IPS-15b (cell line): ENCODE measurements at regions not wholly inside any gene's neighbourhood (a gene's known extent, or its start where the extent isn't known, plus 50 kb on each side); places are given as distances from the start of the nearest gene placed in this dataset.
"Not testable (repeated sequence)": the region's sequence is repeated elsewhere in the genome, so short reads cannot be mapped to it uniquely, and the experiment has no call there.

Experiments
- H3K27me3 ChIP-seq: one replicate; pipeline ENCODE4 v1.6.1; 2013; ENCODE audit warnings: low read length; ENCODE audit not compliant: control insufficient read depth, insufficient read depth
- H3K36me3 ChIP-seq: one replicate; pipeline ENCODE4 v1.6.1; 2013; ENCODE audit warnings: low read length; ENCODE audit not compliant: control insufficient read depth, insufficient read depth
- H3K4me1 ChIP-seq: one replicate; pipeline ENCODE4 v1.6.1; 2013; ENCODE audit warnings: mild to moderate bottlenecking, low read length; ENCODE audit not compliant: control insufficient read depth, insufficient read depth
- H3K4me3 ChIP-seq: one replicate; pipeline ENCODE4 v1.5.1; 2013; ENCODE audit warnings: low read depth, low read length
- H3K9ac ChIP-seq: one replicate; pipeline ENCODE4 v1.6.1; 2013; ENCODE audit warnings: low read depth, mild to moderate bottlenecking, low read length
- H3K9me3 ChIP-seq: one replicate; pipeline ENCODE4 v1.6.1; 2013; ENCODE audit warnings: mild to moderate bottlenecking, low read length; ENCODE audit not compliant: control insufficient read depth, insufficient read depth

DNA sequence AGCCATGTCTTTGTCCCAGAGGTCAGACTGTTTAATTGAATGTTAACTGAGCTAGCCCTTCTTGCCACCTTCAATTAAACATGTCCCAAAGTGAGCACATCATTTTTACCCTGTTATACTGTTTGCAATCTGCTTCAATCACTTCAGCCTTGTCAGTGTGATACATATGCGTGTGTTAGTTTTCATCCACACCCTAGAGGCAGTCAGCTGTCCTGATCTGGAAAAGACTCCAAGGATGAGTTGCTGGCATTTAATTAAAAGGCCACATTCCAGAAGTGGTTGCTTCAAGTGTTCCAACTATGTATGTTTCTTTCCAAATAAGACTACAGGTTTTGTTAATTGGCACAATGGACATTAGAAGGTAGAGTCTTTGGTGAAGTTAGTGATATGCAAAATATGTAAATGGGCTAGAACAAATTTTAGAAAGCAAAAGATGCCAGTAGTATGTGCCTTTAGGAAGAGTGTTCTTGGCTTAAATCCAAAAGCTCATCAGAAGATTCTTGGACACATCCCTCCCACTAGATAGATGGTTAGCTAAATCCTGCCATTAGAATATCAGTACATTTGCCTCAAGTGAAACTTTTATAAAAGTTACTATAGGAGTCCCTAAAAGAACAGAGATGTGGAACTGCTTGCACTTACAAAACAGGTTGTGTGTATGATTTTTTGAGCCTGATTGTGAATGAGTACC is 79.5 kb upstream of the SLIT2 start:
- no peak overlapping the region for H3K4me3 ChIP-seq
- no peaks in the 10 kb centered on the region for H3K9me3 ChIP-seq
- H3K36me3 ChIP-seq: no peaks in the 10 kb centered on the region
- no peaks in the 10 kb centered on the region for H3K27me3 ChIP-seq
- H3K9ac ChIP-seq: no peak overlapping the region
- H3K4me1 ChIP-seq: no peaks in the 10 kb centered on the region

DNA sequence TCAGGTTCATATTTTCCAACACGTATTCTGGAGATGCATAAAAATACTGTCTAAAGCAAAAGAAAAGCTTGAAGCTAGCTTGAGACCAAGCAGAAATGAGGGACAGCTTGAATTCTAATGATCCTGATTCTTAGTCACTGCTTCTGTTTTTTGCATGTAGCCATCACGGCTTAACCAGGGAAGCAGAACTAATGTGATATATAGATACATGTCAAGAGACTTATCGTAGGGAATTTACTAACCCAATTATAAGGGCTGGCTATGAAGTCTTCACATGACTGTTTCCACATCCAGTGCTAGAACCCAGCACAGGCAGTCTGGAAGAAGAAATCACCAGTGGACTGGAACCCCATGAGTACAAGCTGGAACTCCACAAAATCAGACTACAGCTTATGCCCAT is 85.2 kb upstream of the SLIT2 start:
- H3K4me3 ChIP-seq: no peak overlapping the region
- no peak overlapping the region for H3K9ac ChIP-seq
- H3K27me3 ChIP-seq: no peaks in the 10 kb centered on the region
- no peaks in the 10 kb centered on the region for H3K36me3 ChIP-seq
- no peaks in the 10 kb centered on the region for H3K9me3 ChIP-seq
- no peaks in the 10 kb centered on the region for H3K4me1 ChIP-seq

DNA sequence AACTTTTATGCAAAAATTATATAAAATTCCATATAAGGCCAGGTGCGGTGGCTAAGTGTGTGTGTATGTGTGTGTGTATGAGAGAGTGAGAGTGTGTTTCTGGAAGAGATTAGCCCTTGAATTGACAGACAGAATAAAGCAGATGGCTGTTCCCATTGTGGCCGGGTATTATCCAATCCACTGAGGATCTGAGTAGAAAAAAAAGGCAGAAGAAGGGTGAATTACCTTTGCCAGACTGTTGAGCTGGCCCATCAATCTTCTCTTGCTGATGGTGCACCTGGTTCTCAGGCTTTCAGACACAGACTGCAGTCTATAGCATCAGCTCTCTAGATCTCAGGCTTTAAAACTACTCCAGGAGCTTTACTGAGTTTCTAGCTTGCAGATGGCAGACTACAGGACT is 92.2 kb upstream of the SLIT2 start:
- Histone ChIP-seq H3K9ac (no peak overlapping the region), H3K4me1 (no peaks in the 10 kb centered on the region), H3K27me3 (no peaks in the 10 kb centered on the region), H3K4me3 (no peak overlapping the region), H3K36me3 (no peaks in the 10 kb centered on the region), H3K9me3 (no peaks in the 10 kb centered on the region)

DNA sequence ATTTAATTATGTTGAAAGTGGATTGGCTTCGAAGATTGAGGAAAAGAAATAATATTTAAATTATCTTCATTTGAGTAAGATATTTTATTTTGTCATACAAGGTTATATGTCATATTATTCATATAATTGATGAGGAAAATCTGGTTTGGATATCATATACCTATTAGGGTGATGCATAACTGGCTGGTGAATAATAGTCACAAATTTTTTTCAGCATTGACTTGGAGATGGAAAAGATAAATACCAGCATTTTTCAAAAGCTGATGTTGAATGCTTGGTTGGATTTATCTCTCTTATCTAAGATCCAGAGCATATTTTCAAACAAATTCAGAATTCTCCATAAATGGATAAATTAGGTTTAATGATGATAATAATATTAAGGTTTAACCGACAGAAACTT is 93.5 kb upstream of the SLIT2 start:
- H3K4me3 ChIP-seq: no peak overlapping the region
- H3K36me3 ChIP-seq: no peaks in the 10 kb centered on the region
- no peaks in the 10 kb centered on the region for H3K4me1 ChIP-seq
- no peaks in the 10 kb centered on the region for H3K27me3 ChIP-seq
- H3K9me3 ChIP-seq: no peaks in the 10 kb centered on the region
- H3K9ac ChIP-seq: no peak overlapping the region

DNA sequence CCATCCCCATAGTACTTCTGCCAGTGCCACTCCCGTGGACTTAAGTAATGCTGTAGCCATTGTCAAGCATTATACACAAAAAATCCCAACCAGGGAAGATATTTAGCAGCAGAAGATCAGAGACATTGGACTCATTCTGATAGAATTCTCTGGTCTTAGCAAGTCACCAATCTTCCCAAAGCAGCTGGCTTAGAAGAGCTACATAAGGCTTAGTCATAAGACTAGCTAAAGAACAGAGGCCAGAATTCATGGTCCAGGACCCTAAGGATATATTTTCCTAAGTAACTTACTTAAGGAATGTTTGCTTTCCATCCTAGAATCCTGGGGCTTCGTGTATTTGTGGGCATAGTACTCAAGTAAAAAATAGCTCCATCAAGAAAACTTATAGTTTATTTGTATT is 100.3 kb upstream of the SLIT2 start:
- no peak overlapping the region for H3K4me3 ChIP-seq
- H3K36me3 ChIP-seq: no peaks in the 10 kb centered on the region
- no peak overlapping the region for H3K9ac ChIP-seq
- H3K9me3 ChIP-seq: no peaks in the 10 kb centered on the region
- H3K27me3 ChIP-seq: no peaks in the 10 kb centered on the region
- no peaks in the 10 kb centered on the region for H3K4me1 ChIP-seq

DNA sequence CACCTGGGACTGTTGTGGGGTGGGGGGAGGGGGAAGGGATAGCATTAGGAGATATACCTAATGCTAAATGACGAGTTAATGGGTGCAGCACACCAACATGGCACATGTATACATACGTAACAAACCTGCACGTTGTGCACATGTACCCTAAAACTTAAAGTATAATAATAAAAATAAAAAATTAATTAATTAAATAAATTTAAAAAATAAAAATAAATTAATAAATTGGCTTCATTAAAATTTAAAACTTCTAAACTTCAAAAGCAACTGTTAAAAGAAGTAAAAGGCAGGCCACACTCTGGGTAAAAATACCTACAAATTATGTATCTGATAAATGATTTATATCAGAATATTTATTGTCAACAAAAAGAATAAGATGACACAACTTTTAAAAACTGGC is 102.6 kb upstream of the SLIT2 start:
- not testable (repeated sequence) for H3K27me3 ChIP-seq, H3K4me1 ChIP-seq, H3K36me3 ChIP-seq, H3K4me3 ChIP-seq, H3K9ac ChIP-seq, H3K9me3 ChIP-seq

DNA sequence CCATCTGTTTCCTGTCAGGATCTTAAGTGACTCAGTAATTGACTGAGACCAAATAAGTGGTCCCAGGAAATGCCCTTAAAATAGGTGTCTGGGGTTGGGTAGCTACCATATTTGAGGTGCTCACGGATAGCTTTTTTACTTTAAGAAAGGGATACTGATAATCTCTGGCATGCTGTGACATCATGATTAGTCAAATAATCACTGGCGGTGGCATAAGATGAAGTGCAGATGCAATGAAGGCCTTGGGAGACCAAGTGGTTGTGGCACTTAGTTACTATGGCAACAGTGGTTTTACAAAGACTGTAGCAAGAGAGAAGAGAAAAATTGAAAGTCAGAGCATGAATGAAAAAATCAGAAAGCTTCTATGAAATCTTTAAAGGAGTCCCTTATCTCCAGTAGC is 114.5 kb upstream of the SLIT2 start:
- Histone ChIP-seq H3K27me3 (no peaks in the 10 kb centered on the region), H3K9ac (no peak overlapping the region), H3K9me3 (no peaks in the 10 kb centered on the region), H3K4me1 (no peaks in the 10 kb centered on the region), H3K4me3 (no peak overlapping the region), H3K36me3 (no peaks in the 10 kb centered on the region)

DNA sequence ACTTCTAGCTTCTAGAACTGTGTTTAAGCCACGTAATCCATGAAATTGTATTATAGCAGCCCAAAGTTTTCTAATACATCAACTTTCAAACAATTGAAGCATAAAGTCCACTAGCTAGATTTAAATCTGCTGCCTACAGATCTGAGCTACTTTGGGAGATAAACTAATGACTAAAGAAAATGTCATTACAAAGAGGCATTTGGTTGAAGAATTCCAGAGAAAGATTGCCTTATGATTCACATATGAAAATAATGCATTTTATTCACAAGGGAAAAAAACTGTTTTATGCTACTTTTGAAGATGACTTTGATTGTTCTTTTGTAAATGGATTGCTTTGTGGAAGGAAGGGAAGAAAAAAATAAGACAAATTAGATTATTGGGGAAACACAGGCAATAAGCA is 124.1 kb upstream of the SLIT2 start:
- Histone ChIP-seq H3K36me3 (no peaks in the 10 kb centered on the region), H3K4me1 (no peaks in the 10 kb centered on the region), H3K9me3 (no peaks in the 10 kb centered on the region), H3K9ac (no peak overlapping the region), H3K27me3 (no peaks in the 10 kb centered on the region), H3K4me3 (no peak overlapping the region)

DNA sequence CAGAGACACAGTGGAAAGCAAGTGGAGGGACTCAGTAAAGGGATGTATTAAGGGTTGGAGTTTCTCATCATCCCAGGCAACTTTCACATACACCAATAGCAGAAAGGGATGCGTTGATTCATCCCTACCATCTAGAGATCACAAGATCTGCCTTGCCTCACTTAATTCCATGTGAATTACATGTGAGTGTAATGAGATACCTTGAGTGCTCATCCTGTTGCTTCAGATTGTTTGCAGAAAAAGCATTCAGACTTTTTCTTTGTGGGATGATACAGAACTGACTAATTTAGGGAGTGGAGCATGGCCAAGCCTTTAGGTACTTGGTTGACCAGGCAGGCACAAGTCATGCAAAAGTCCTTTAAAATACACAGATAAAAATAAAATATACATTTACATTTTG is 124.8 kb upstream of the SLIT2 start:
- Histone ChIP-seq H3K9ac (no peak overlapping the region), H3K9me3 (no peaks in the 10 kb centered on the region), H3K27me3 (no peaks in the 10 kb centered on the region), H3K4me3 (no peak overlapping the region), H3K36me3 (no peaks in the 10 kb centered on the region), H3K4me1 (no peaks in the 10 kb centered on the region)

DNA sequence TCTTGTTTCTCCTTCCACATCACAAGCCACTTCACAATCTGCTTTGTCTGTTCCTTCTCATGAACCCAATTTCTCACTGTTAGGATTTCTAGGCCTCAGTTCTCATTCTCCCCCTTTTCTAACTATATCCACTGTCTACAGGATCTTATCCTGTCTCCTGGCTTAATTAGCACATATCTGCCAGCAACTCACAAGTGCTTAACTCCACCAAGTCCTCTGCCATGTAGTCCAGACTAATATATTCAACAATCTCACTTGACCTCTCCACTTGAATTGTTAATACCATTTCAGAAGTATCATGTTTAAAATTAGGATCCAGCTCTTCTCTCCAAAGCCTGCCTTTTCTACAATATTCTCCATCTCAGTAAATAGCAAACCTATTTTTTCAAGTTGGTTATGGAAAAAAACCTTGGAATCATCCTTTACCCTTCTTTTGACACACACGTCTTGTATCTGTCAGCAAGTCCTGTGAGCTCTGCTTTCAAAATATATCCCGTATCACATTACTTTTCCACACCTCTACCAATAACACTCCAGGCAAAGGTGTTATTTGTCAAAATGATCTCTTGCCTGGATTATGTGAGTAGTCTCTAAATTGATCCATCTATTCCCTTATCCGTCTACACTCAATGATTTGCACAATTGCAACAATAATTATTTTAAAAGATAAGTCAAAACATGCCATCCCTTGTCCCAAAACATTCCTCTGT is 127.2 kb upstream of the SLIT2 start:
- H3K4me1 ChIP-seq: no peaks in the 10 kb centered on the region
- H3K9ac ChIP-seq: no peak overlapping the region
- H3K36me3 ChIP-seq: no peaks in the 10 kb centered on the region
- no peak overlapping the region for H3K4me3 ChIP-seq
- H3K9me3 ChIP-seq: no peaks in the 10 kb centered on the region
- H3K27me3 ChIP-seq: no peaks in the 10 kb centered on the region

DNA sequence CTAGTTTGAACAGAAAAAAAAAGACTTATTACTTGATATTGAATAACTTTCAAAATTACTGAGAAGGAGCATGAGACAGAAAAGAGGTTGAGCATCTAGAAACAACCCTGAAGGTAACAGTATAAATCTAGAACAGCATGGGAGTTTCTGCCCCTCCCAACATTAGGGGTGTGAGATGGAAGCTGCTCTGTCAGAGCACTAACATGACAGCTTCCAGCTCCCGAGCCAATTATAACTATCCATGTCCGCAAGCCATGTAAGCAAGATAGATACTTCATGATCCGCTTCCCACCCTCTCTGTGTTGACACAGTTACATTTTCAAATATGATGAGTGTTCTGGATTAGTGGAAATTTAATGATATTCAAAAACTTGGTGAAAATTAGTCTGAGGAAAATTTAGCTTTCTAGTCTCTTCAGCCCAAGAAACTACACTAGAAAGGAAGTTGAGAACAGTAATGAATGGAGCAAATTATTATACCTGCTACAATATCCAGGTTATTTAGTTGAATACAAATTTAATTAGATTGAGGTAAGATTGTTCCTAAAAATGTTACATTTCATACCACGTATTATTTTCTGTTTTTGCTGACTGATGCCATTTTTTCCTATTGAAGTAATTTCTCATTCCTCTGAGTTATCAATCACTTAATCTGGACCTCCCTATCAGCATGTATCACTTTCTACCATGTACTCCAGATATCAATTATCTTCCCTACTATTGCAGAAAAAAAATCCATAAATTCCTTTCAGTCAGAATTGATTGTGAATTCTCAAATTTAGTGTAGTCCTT is 129.3 kb upstream of the SLIT2 start:
- no peaks in the 10 kb centered on the region for H3K36me3 ChIP-seq
- H3K9ac ChIP-seq: no peak overlapping the region
- no peaks in the 10 kb centered on the region for H3K9me3 ChIP-seq
- no peaks in the 10 kb centered on the region for H3K27me3 ChIP-seq
- no peak overlapping the region for H3K4me3 ChIP-seq
- H3K4me1 ChIP-seq: no peaks in the 10 kb centered on the region

DNA sequence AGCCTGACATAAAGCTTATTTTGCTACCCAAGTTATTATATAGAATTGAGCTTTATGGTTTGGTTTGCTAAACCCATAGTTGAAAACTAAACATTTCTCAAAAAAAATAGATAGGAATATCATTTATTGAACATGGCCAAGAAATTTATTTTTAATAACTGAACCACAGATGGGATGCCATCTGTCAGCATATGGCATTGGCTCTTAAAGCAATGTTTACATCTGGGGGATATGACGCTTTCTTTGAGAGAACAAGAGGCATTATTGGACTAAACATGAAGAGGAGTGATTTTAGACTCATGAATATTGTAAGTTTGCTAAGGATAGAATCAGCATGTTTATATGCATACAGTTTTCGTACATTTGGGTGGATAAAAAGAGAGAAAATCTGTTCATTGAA is 132.6 kb upstream of the SLIT2 start:
- H3K27me3 ChIP-seq: no peaks in the 10 kb centered on the region

More for the DNA sequence above, 132.6 kb upstream of the SLIT2 start:
- H3K9ac ChIP-seq: no peak overlapping the region
- H3K4me1 ChIP-seq: no peaks in the 10 kb centered on the region
- no peaks in the 10 kb centered on the region for H3K36me3 ChIP-seq
- H3K4me3 ChIP-seq: no peak overlapping the region
- no peaks in the 10 kb centered on the region for H3K9me3 ChIP-seq
